ENCODE measurements at regions not wholly inside any gene's neighbourhood (a gene's known extent, or its start where the extent isn't known, plus 50 kb on each side); places are given as distances from the start of the nearest gene placed in this dataset.

- CTCF ChIA-PET = interaction anchor here (0.6 kb wide), 1 partner anchor 172 kb away, joined by 3 read pairs; no protein-coding TSS in a partner anchor
- no TSS peak for BruUV-seq (replicated peaks)
- no peaks in the 10 kb centered on the region for H3K27me3 Mint-ChIP-seq (ENCODE audit: unreplicated experiment)
These were observed 53.0 kb upstream of the AKT3 start for GRCh38 chr1:243903041-243903440.

GRCh38 chr1:243902100-243902499, 52.1 kb upstream of the AKT3 start:
- Mint-ChIP-seq H3K36me3 (ENCODE audit: insufficient read depth, unreplicated experiment) (no peaks in the 10 kb centered on the region), H3K27me3 (ENCODE audit: unreplicated experiment) (peaks cover 4% of the 10 kb centered on the region), H3K4me3 (ENCODE audit: low read depth, unreplicated experiment) (no peak overlapping the region), H3K9me3 (ENCODE audit: low read depth, unreplicated experiment) (no peaks in the 10 kb centered on the region), H3K27ac (ENCODE audit: unreplicated experiment) (no peak overlapping the region), H3K4me1 (ENCODE audit: low read depth, unreplicated experiment) (no peaks in the 10 kb centered on the region)
- CTCF ChIA-PET = no interaction called here
- intact Hi-C loops (cut with micrococcal nuclease; ENCODE audit: unreplicated experiment) = no loop called here
- no peak for TF ChIP-seq CTCF (IDR thresholded peaks at IDR 0.05; ENCODE audit: unreplicated experiment)
- BruUV-seq (replicated peaks) = no TSS peak
- no peak for DNase-seq

More at GRCh38 chr1:243903041-243903440, 53.0 kb upstream of the AKT3 start:
- H3K4me1 Mint-ChIP-seq (ENCODE audit: low read depth, unreplicated experiment) = no peaks in the 10 kb centered on the region
- H3K27ac Mint-ChIP-seq (ENCODE audit: unreplicated experiment) = no peak overlapping the region
- H3K36me3 Mint-ChIP-seq (ENCODE audit: insufficient read depth, unreplicated experiment) = no peaks in the 10 kb centered on the region
- DNase-seq = no peak
- no peak for TF ChIP-seq CTCF (IDR thresholded peaks at IDR 0.05; ENCODE audit: unreplicated experiment)
- intact Hi-C loops (cut with micrococcal nuclease; ENCODE audit: unreplicated experiment) = no loop called here
- no peaks in the 10 kb centered on the region for H3K9me3 Mint-ChIP-seq (ENCODE audit: low read depth, unreplicated experiment)
- H3K4me3 Mint-ChIP-seq (ENCODE audit: low read depth, unreplicated experiment) = no peak overlapping the region
